HG03520 (cell line): ENCODE measurements at regions not wholly inside any gene's neighbourhood (a gene's known extent, or its start where the extent isn't known, plus 50 kb on each side); places are given as distances from the start of the nearest gene placed in this dataset.

ENCODE experiments used
- ATAC-seq: cut with Tn5 transposase; IDR thresholded peaks from one replicate; pipeline ENCODE4 v1.9.1; 2021; ENCODE audit warnings: mild to moderate bottlenecking, moderate library complexity; ENCODE audit not compliant: unreplicated experiment

DNA sequence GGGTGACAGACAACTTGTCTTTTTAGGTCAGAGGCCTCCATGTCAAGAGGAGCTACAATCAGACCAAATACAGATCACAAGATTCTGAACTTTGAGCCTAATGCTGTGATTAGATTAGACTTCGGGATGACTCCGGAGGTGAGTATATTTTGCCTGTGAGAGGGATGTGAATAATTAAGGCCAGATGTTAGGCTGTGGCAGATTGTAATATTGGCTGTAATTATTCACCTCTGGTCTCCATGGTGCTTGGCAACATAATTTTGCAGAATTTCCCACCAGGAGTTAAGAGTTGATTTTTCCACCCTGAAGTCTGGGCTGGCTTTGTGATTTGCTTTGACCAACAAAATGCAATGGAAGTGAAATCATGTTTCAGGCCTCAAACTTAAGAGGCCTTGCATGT lies 108.2 kb upstream of the CWC22 start:
- ATAC-seq: no peak

GRCh38 chr2:180111901-180112300 lies 104.8 kb upstream of the CWC22 start:
- ATAC-seq: no peak

DNA sequence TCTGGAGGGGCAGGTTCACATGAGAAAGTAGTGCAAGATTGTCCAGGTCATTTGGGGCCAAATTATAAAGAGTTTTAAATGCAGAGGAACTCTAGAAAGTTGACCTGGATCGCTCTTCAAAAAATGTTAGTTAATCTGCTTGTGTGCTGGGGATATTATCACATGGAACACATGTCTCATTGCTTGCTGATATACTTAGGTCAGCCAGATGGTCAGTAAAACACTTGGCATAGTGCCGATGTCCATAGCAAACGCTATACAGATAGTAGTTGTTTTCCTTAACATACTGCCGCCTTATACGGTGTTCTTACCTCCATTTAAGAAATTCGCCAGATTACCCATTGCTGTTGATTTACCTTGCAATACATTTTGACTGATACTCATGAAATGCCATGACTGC lies 103.4 kb upstream of the CWC22 start:
- no peak for ATAC-seq

DNA sequence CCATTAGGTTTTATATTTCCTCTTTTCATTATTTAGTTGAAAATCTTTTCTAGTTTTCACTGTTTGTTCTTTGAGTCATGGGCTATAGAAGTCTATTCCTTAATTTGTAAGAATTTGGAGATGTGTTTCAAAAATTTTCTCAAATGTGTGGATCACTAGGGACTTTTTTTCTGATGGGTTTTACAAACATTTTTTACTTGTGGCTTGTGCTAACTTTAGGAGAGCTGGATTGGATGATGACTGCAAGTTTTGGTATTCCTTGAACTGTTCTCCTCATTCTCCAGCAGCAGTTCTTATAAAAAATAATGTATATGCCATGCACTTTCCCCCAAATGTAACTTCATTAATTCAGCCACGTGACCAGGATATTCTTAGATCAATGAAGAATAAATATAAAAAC lies 94.7 kb upstream of the CWC22 start:
- no peak for ATAC-seq

DNA sequence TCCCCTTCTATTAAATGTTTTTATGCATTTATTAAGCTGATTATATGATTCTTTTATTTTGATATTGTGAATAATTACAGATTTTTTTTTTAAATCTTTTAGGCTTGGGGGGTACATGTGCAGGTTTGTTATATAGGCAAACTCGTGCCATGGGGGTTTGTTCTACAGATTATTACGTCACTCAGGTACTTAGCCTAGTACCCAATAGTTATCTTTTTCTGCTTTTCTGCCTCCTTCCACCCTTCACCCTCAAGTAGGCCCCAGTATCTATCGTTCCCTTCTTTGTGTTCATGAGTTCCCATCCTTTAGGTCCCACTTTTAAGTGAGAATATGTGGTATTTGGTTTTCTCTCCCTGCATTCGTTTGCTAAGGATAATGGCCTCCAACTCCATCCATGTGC lies 92.2 kb upstream of the CWC22 start:
- no peak for ATAC-seq

DNA sequence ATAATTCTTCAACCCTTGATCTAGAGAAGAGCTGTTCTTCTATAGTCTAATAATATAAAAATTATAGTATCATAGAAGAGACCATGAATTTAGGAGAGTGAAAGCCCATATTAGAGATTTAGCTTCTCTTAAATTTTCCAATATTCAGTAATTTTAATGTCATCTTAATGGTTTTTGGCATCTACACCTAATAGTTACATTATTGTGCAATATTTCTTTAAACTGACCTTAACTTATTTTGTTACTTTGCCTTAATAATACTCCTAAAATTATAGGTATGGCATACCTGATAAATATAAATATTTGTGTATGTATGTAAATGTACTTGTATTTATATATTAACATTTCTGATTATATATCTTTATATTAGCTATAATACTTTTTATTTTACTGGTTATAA lies 78.0 kb upstream of the CWC22 start:
- no peak for ATAC-seq

DNA sequence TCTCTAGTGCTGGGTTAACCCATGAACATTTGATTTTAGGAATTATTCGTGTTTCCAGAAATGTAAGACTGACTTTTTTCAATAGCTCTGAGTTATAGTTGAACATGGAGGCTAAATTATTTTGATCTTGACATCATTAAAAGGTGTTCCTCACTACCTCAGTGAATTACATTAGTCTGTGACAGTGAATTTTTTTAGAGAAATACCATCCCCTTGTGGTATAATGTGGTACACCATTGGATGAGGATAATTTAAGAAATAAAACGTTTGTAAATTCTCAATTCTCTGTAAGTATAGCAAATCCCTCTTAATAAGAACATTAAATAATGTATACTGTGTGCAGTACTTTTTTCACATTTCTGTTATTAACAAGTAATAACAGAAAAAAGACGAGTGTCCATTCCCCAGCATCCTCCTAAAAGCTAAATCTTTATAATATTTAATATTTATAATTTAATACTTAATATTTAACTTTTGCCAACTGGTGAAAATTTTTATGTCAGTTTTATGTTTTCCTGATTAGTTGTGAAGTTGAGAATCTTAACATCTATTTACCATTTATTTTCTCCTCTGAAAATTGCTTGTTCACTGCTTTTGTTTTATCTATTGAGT lies 70.3 kb upstream of the CWC22 start:
- ATAC-seq: no peak

DNA sequence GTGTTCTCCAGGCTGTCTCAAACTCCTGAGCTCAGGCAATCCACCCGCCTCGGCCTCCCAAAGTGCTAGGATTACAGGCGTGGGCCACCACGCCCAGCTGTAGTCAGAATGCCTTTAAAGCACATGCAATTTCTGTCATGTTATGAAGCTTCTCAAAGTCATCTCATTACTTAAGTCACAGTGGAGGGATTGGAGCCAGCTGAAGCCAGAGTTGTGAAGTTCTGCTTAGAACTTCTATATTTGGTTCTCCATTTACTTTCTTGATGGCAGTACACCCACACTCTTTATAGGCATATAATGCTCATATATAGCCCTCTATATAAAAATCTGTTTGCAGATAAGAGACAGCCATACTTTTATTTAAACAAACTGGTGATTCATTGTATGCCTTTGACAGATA lies 68.8 kb upstream of the CWC22 start:
- no peak for ATAC-seq

- ATAC-seq: no peak
Observed at GRCh38 chr2:180071797-180072196, 64.7 kb upstream of the CWC22 start.

GRCh38 chr2:180063494-180064092 lies 56.5 kb upstream of the CWC22 start:
- ATAC-seq: no peak

GRCh38 chr2:180062178-180062577 lies 55.1 kb upstream of the CWC22 start:
- ATAC-seq: no peak

DNA sequence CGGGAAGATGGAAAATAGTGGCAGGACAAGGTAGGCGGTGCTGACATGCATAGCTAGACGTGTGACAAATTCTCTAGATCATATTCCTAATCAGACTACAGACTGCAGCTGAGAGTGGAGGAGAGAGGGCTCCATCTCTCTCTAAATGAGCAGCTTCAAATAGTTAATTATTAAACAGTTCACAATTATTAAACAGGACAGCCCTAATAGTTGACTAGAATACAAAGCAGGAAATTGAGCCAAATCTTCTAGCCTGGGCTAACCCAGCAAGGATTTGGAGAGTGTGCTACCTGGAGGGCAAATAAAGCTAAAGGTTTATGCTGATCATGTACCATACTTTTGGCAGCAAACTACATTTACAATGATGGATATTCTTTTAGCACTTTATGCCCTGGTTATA lies 54.4 kb upstream of the CWC22 start:
- no peak for ATAC-seq

- no peak for ATAC-seq
Observed at GRCh38 chr2:180061085-180061484, 54.0 kb upstream of the CWC22 start.

DNA sequence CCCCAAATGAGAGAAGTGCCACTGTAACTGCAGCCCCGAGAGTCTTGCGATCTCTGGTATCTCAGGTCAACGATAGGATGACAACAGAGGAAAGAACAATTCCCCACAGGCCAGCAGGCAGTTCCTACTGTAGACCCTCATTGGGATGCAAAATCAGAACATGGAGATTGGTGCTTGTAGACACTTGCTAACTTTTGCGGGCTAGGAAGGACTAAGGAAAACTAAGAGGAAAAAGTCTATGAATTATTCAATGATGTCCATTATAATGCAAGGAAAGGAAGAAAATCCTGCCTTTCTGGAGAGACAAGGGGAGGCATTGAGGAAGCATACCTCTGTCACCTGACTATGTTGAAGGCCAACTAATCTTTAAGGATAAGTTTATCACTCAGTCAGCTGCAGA lies 51.9 kb upstream of the CWC22 start:
- ATAC-seq: no peak

GRCh38 chr2:180057706-180058412 lies 50.8 kb upstream of the CWC22 start:
- no peak for ATAC-seq
